Activated CD4-positive, CD25-positive, alpha-beta regulatory T cell treated with anti-CD3 and anti-CD28 coated beads, Interleukin-2, amount 50 U/mL, for 72 hours (primary cell): ENCODE measurements at regions not wholly inside any gene's neighbourhood (a gene's known extent, or its start where the extent isn't known, plus 50 kb on each side); places are given as distances from the start of the nearest gene placed in this dataset.

ENCODE experiments used
- DNase-seq: peaks from one replicate; pipeline ENCODE4 v3.0.0; 2021

GRCh38 chr12:59036973-59037762 is 116.9 kb upstream of the LRIG3 start:
- DNase-seq = no peak

GRCh38 chr12:59036347-59036746 is 116.0 kb upstream of the LRIG3 start:
- DNase-seq = no peak

- no peak for DNase-seq
Observed at GRCh38 chr12:59031313-59031712, 111.0 kb upstream of the LRIG3 start.

GRCh38 chr12:59030415-59030814 is 110.1 kb upstream of the LRIG3 start:
- no peak for DNase-seq

GRCh38 chr12:59027199-59027598 is 106.9 kb upstream of the LRIG3 start:
- DNase-seq = no peak

GRCh38 chr12:59023861-59024424 is 103.6 kb upstream of the LRIG3 start:
- no peak for DNase-seq

- no peak for DNase-seq
Observed at GRCh38 chr12:59020073-59020946, 100.0 kb upstream of the LRIG3 start.

GRCh38 chr12:59014885-59015284 is 94.6 kb upstream of the LRIG3 start:
- no peak for DNase-seq

GRCh38 chr12:59010941-59011340 is 90.6 kb upstream of the LRIG3 start:
- no peak for DNase-seq

- no peak for DNase-seq
Observed at GRCh38 chr12:59010118-59010517, 89.8 kb upstream of the LRIG3 start.

GRCh38 chr12:59007620-59008019 is 87.3 kb upstream of the LRIG3 start:
- DNase-seq = no peak

GRCh38 chr12:59005193-59005955 is 85.1 kb upstream of the LRIG3 start:
- DNase-seq = no peak

- no peak for DNase-seq
Observed at GRCh38 chr12:59004456-59004855, 84.2 kb upstream of the LRIG3 start.

- DNase-seq = no peak
Observed at GRCh38 chr12:58995666-58996363, 75.5 kb upstream of the LRIG3 start.

GRCh38 chr12:58988643-58989344 is 68.5 kb upstream of the LRIG3 start:
- DNase-seq = no peak

GRCh38 chr12:58981961-58982360 is 61.7 kb upstream of the LRIG3 start:
- no peak for DNase-seq

- DNase-seq = no peak
Observed at GRCh38 chr12:58980768-58981167, 60.5 kb upstream of the LRIG3 start.

GRCh38 chr12:58978717-58979116 is 58.4 kb upstream of the LRIG3 start:
- DNase-seq = no peak

GRCh38 chr12:58977476-58977875 is 57.2 kb upstream of the LRIG3 start:
- no peak for DNase-seq

- DNase-seq = no peak
Observed at GRCh38 chr12:58976146-58976545, 55.8 kb upstream of the LRIG3 start.
